PC-3 (cell line): ENCODE measurements at regions not wholly inside any gene's neighbourhood (a gene's known extent, or its start where the extent isn't known, plus 50 kb on each side); places are given as distances from the start of the nearest gene placed in this dataset.

Experiments
- CTCF ChIP-seq: fragments of 300-600 bp; sonication (generic); conservative IDR thresholded peaks from 2 replicates; pipeline ENCODE4 v1.5.1; 2017; ENCODE audit warnings: antibody characterized with exemption, low read depth, mild to moderate bottlenecking, low read length
- EZH2 ChIP-seq: fragments of 300-600 bp; sonication (generic); IDR thresholded peaks from one replicate; pipeline ENCODE4 v1.6.1; 2017; ENCODE audit warnings: antibody characterized with exemption, mild to moderate bottlenecking, low read length; ENCODE audit not compliant: unreplicated experiment
- EZH2phosphoT487 ChIP-seq: fragments of 300-600 bp; sonication (generic); IDR thresholded peaks from 2 replicates; pipeline ENCODE4 v1.6.1; 2018; ENCODE audit warnings: mild to moderate bottlenecking, antibody characterized with exemption, low read length, borderline replicate concordance

GRCh38 chr1:58986996-58987767 is 203.3 kb upstream of the JUN start:
- TF ChIP-seq CTCF = no peak
- no peak for TF ChIP-seq EZH2phosphoT487
- no peak for TF ChIP-seq EZH2
